Ascending aorta (tissue), 2 donors: ENCODE measurements at regions not wholly inside any gene's neighbourhood (a gene's known extent, or its start where the extent isn't known, plus 50 kb on each side); places are given as distances from the start of the nearest gene placed in this dataset.

ENCODE experiments used
- DNase-seq, 2 donors: peaks; one replicate each; pipeline ENCODE4 v3.0.0-alpha.2; 2019; ENCODE audit warnings: low spot score in 2 of 2
- H3K27ac ChIP-seq, 2 donors: fragments of 200-600 bp; sonication (generic); one replicate each; pipeline ENCODE4 v1.5.1; 2016 to 2017; ENCODE audit warnings: mild to moderate bottlenecking in 1 of 2
- H3K27me3 ChIP-seq: fragments of 200-600 bp; sonication (generic); one replicate; pipeline ENCODE4 v1.5.1; 2017
- H3K36me3 ChIP-seq, 2 donors: fragments of 200-600 bp; sonication (generic); one replicate each; pipeline ENCODE4 v1.5.1; 2016
- H3K4me1 ChIP-seq, 2 donors: fragments of 200-600 bp; sonication (generic); one replicate each; pipeline ENCODE4 v1.5.1; 2016 to 2017; ENCODE audit warnings: mild to moderate bottlenecking in 1 of 2
- H3K4me3 ChIP-seq, 2 donors: fragments of 200-600 bp; sonication (generic); one replicate each; pipeline ENCODE4 v1.5.1; 2016 to 2017; ENCODE audit warnings: mild to moderate bottlenecking in 1 of 2
- H3K9me3 ChIP-seq, 2 donors: fragments of 200-600 bp; sonication (generic); one replicate each; pipeline ENCODE4 v1.5.1; 2016
- CTCF ChIP-seq, 3 experiments: fragments of 200-600 bp in 2 of 3; fragments of 450-650 bp in 1 of 3; sonication (generic) in 2 of 3; IDR thresholded peaks; one replicate each; pipeline ENCODE4 v1.5.1; 2016 to 2019; ENCODE audit warnings: antibody characterized with exemption in 3 of 3, mild to moderate bottlenecking in 1 of 3, moderate library complexity in 1 of 3
- intact Hi-C: fragments of 100-400 bp; cut with DNase I; formaldehyde crosslinking; loops from one replicate; pipeline ENCODE4 v1.15.1; 2023

- Histone ChIP-seq H3K27me3 (no peaks in the 10 kb centered on the region), H3K27ac (no peak overlapping the region), H3K36me3 (no peaks in the 10 kb centered on the region), H3K9me3 (no peaks in the 10 kb centered on the region), H3K4me3 (no peak overlapping the region), H3K4me1 (no peaks in the 10 kb centered on the region)
- intact Hi-C loops = no loop called here
- peak in 2 of 3 experiments; percentile 20 to 37 for TF ChIP-seq CTCF (IDR thresholded peaks at IDR 0.05)
- no peak for DNase-seq
These were observed 603.3 kb downstream of the KIF4B start for GRCh38 chr5:155616779-155617392.

- no peak for DNase-seq
- no peaks in the 10 kb centered on the region for H3K36me3 ChIP-seq
- H3K27me3 ChIP-seq = no peaks in the 10 kb centered on the region
- H3K9me3 ChIP-seq = no peaks in the 10 kb centered on the region
- intact Hi-C loops = no loop called here
- TF ChIP-seq CTCF (IDR thresholded peaks at IDR 0.05) = no peak
- no peak overlapping the region for H3K27ac ChIP-seq
- H3K4me3 ChIP-seq = no peak overlapping the region
- no peaks in the 10 kb centered on the region for H3K4me1 ChIP-seq
These were observed 606.1 kb downstream of the KIF4B start for GRCh38 chr5:155619688-155620087.

GRCh38 chr5:155620821-155621410 is 607.4 kb downstream of the KIF4B start:
- intact Hi-C loops = no loop called here
- TF ChIP-seq CTCF (IDR thresholded peaks at IDR 0.05) = no peak
- H3K4me3 ChIP-seq = no peak overlapping the region

GRCh38 chr5:155624597-155625241 is 611.2 kb downstream of the KIF4B start:
- TF ChIP-seq CTCF (IDR thresholded peaks at IDR 0.05) = no peak
- H3K27me3 ChIP-seq = no peaks in the 10 kb centered on the region

More at GRCh38 chr5:155620821-155621410, 607.4 kb downstream of the KIF4B start:
- H3K4me1 ChIP-seq = no peaks in the 10 kb centered on the region
- no peak for DNase-seq
- no peaks in the 10 kb centered on the region for H3K36me3 ChIP-seq
- no peak overlapping the region for H3K27ac ChIP-seq
- no peaks in the 10 kb centered on the region for H3K9me3 ChIP-seq
- no peaks in the 10 kb centered on the region for H3K27me3 ChIP-seq

GRCh38 chr5:155625315-155625714 is 611.8 kb downstream of the KIF4B start:
- no peaks in the 10 kb centered on the region for H3K9me3 ChIP-seq
- H3K4me3 ChIP-seq = no peak overlapping the region
- no peak overlapping the region for H3K27ac ChIP-seq
- H3K4me1 ChIP-seq = no peaks in the 10 kb centered on the region
- H3K36me3 ChIP-seq = no peaks in the 10 kb centered on the region
- H3K27me3 ChIP-seq = no peaks in the 10 kb centered on the region
- intact Hi-C loops = no loop called here
- no peak for TF ChIP-seq CTCF (IDR thresholded peaks at IDR 0.05)
- no peak for DNase-seq

More at GRCh38 chr5:155624597-155625241, 611.2 kb downstream of the KIF4B start:
- H3K36me3 ChIP-seq = no peaks in the 10 kb centered on the region
- H3K4me3 ChIP-seq = no peak overlapping the region
- DNase-seq = no peak
- intact Hi-C loops = no loop called here
- H3K27ac ChIP-seq = no peak overlapping the region
- no peaks in the 10 kb centered on the region for H3K9me3 ChIP-seq
- H3K4me1 ChIP-seq = no peaks in the 10 kb centered on the region
